K562 (cell line): ENCODE measurements at regions not wholly inside any gene's neighbourhood (a gene's known extent, or its start where the extent isn't known, plus 50 kb on each side); places are given as distances from the start of the nearest gene placed in this dataset.

Experiments
- CTCF ChIP-seq, 3 experiments: IDR thresholded peaks in 2 of 3; conservative IDR thresholded peaks in 1 of 3; 2 replicates each; pipeline ENCODE4 v1.5.1; 2011 to 2012; ENCODE audit warnings: low read length in 3 of 3, mild to moderate bottlenecking in 3 of 3, control low read depth in 2 of 3, improper control_type of control experiment in 1 of 3, inconsistent platforms in 1 of 3, low read depth in 1 of 3, mixed read lengths in 1 of 3, moderate library complexity in 1 of 3; ENCODE audit not compliant: insufficient read depth in 2 of 3
- FOXP1 ChIP-seq: sonication (generic); formaldehyde crosslinking; IDR thresholded peaks from 2 replicates; pipeline ENCODE4 v1.8.0; 2022; ENCODE audit warnings: mild to moderate bottlenecking, missing genetic modification reagents
- MLX ChIP-seq, 2 experiments: fragments of 450-650 bp in 1 of 2; sonication (generic) in 1 of 2; formaldehyde crosslinking; conservative IDR thresholded peaks; 2 replicates each; pipeline versions ENCODE4 v1.4.0 to v1.8.1; 2020 to 2022; ENCODE audit warnings: mild to moderate bottlenecking in 1 of 2, missing genetic modification reagents in 1 of 2
- MXD1 ChIP-seq: fragments of 250-450 bp; sonication (Bioruptor Pico); IDR thresholded peaks from 2 replicates; pipeline ENCODE4 v1.8.0; 2021; ENCODE audit warnings: borderline replicate concordance, mild to moderate bottlenecking, moderate library complexity; ENCODE audit not compliant: poor library complexity, severe bottlenecking
- MYC ChIP-seq, 2 experiments: fragments of 250-450 bp in 1 of 2; sonication (Bioruptor Pico) in 1 of 2; IDR thresholded peaks; 2 replicates each; pipeline versions ENCODE4 v1.5.1 to v1.6.1; 2012 to 2021; ENCODE audit warnings: low read depth in 2 of 2, borderline replicate concordance in 1 of 2, improper control_type of control experiment in 1 of 2, low read length in 1 of 2, mild to moderate bottlenecking in 1 of 2, moderate library complexity in 1 of 2
- NFE2L1 ChIP-seq: fragments of 450-650 bp; IDR thresholded peaks from 2 replicates; pipeline ENCODE4 v1.6.1; 2016; ENCODE audit warnings: missing genetic modification characterization, low read depth, mild to moderate bottlenecking, missing compliant biosample characterization, moderate library complexity, borderline replicate concordance
- PHF8 ChIP-seq: fragments of 200-600 bp; sonication (generic); IDR thresholded peaks from 2 replicates; pipeline ENCODE4 v1.6.1; 2012; ENCODE audit warnings: mixed run types, mild to moderate bottlenecking, inconsistent platforms, low read length, moderate library complexity, borderline replicate concordance
- TAF1 ChIP-seq: IDR thresholded peaks from 2 replicates; pipeline ENCODE4 v1.6.1; 2011; ENCODE audit warnings: mild to moderate bottlenecking, low read length, moderate library complexity; ENCODE audit not compliant: insufficient read depth, control insufficient read depth, severe bottlenecking; ENCODE audit errors: extremely low read depth
- THRAP3 ChIP-seq: fragments of 450-650 bp; IDR thresholded peaks from 2 replicates; pipeline ENCODE4 v1.6.1; 2016; ENCODE audit warnings: mild to moderate bottlenecking, inconsistent platforms, borderline replicate concordance
- ZNF507 ChIP-seq: conservative IDR thresholded peaks from 2 replicates; pipeline ENCODE4 v1.6.1; 2017; ENCODE audit warnings: missing genetic modification characterization, missing compliant biosample characterization
- ZNF639 ChIP-seq, 2 experiments: fragments of 200-800 bp in 1 of 2; sonication (Bioruptor generic) in 1 of 2; sonication (generic) in 1 of 2; formaldehyde crosslinking in 1 of 2; IDR thresholded peaks in 1 of 2; conservative IDR thresholded peaks in 1 of 2; 2 replicates each; pipeline versions ENCODE4 v1.5.0 to v1.6.1; 2016 to 2020; ENCODE audit warnings: missing compliant biosample characterization in 1 of 2, missing genetic modification characterization in 1 of 2, missing genetic modification reagents in 1 of 2
- ZNF740 ChIP-seq, 3 experiments: fragments of 200-800 bp in 1 of 3; sonication (Bioruptor generic) in 1 of 3; sonication (generic) in 1 of 3; formaldehyde crosslinking in 1 of 3; IDR thresholded peaks; 2 replicates each; pipeline versions ENCODE4 v1.6.1 to v1.8.0; 2016 to 2022; ENCODE audit warnings: mild to moderate bottlenecking in 2 of 3, missing compliant biosample characterization in 2 of 3, missing genetic modification characterization in 2 of 3, missing genetic modification reagents in 1 of 3
- TF ChIP-seq, protein P1 (sequence below), 2 experiments: fragments of 450-650 bp in 1 of 2; sonication (generic) in 1 of 2; formaldehyde crosslinking in 1 of 2; IDR thresholded peaks; 2 replicates each; pipeline versions ENCODE4 v1.7.1 to v1.9.0; 2016 to 2022; ENCODE audit warnings: inconsistent platforms in 1 of 2, mild to moderate bottlenecking in 1 of 2, missing genetic modification reagents in 1 of 2
- TF ChIP-seq, protein P2 (sequence below): fragments of 150-350 bp; IDR thresholded peaks from 2 replicates; pipeline ENCODE4 v1.6.1; 2014; ENCODE audit warnings: low read depth, mild to moderate bottlenecking, low read length, borderline replicate concordance

- TF ChIP-seq CTCF (IDR thresholded peaks at IDR 0.05 in 2 of 3, conservative IDR thresholded peaks at IDR 0.05 in 1 of 3; ENCODE audit: insufficient read depth in 2 of 3, low read depth in 1 of 3, low read length in 3 of 3), result no peak
- TF ChIP-seq MXD1 (CRISPR knock-in tag), result no peak
- no peak for TF ChIP-seq FOXP1 (CRISPR knock-in tag)
- no peak for TF ChIP-seq MLX (CRISPR knock-in tag; conservative IDR thresholded peaks at IDR 0.05)
- no peak for TF ChIP-seq PHF8
- TF ChIP-seq, protein P1, sequence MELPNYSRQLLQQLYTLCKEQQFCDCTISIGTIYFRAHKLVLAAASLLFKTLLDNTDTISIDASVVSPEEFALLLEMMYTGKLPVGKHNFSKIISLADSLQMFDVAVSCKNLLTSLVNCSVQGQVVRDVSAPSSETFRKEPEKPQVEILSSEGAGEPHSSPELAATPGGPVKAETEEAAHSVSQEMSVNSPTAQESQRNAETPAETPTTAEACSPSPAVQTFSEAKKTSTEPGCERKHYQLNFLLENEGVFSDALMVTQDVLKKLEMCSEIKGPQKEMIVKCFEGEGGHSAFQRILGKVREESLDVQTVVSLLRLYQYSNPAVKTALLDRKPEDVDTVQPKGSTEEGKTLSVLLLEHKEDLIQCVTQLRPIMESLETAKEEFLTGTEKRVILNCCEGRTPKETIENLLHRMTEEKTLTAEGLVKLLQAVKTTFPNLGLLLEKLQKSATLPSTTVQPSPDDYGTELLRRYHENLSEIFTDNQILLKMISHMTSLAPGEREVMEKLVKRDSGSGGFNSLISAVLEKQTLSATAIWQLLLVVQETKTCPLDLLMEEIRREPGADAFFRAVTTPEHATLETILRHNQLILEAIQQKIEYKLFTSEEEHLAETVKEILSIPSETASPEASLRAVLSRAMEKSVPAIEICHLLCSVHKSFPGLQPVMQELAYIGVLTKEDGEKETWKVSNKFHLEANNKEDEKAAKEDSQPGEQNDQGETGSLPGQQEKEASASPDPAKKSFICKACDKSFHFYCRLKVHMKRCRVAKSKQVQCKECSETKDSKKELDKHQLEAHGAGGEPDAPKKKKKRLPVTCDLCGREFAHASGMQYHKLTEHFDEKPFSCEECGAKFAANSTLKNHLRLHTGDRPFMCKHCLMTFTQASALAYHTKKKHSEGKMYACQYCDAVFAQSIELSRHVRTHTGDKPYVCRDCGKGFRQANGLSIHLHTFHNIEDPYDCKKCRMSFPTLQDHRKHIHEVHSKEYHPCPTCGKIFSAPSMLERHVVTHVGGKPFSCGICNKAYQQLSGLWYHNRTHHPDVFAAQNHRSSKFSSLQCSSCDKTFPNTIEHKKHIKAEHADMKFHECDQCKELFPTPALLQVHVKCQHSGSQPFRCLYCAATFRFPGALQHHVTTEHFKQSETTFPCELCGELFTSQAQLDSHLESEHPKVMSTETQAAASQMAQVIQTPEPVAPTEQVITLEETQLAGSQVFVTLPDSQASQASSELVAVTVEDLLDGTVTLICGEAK (IDR thresholded peaks at IDR 0.05), result no peak
- TF ChIP-seq, protein P1 (CRISPR knock-in tag; IDR thresholded peaks at IDR 0.05), result no peak
- no peak for TF ChIP-seq ZNF507 (tag)
- no peak for TF ChIP-seq THRAP3
- no peak for TF ChIP-seq ZNF639 (CRISPR knock-in tag; conservative IDR thresholded peaks at IDR 0.05 in 1 of 2, IDR thresholded peaks at IDR 0.05 in 1 of 2)
- no peak for TF ChIP-seq ZNF740 (CRISPR knock-in tag; IDR thresholded peaks at IDR 0.05)
- no peak for TF ChIP-seq ZNF740 (tag; IDR thresholded peaks at IDR 0.05)
- no peak for TF ChIP-seq TAF1
- TF ChIP-seq NFE2L1 (tag), result no peak
- TF ChIP-seq, protein P2, sequence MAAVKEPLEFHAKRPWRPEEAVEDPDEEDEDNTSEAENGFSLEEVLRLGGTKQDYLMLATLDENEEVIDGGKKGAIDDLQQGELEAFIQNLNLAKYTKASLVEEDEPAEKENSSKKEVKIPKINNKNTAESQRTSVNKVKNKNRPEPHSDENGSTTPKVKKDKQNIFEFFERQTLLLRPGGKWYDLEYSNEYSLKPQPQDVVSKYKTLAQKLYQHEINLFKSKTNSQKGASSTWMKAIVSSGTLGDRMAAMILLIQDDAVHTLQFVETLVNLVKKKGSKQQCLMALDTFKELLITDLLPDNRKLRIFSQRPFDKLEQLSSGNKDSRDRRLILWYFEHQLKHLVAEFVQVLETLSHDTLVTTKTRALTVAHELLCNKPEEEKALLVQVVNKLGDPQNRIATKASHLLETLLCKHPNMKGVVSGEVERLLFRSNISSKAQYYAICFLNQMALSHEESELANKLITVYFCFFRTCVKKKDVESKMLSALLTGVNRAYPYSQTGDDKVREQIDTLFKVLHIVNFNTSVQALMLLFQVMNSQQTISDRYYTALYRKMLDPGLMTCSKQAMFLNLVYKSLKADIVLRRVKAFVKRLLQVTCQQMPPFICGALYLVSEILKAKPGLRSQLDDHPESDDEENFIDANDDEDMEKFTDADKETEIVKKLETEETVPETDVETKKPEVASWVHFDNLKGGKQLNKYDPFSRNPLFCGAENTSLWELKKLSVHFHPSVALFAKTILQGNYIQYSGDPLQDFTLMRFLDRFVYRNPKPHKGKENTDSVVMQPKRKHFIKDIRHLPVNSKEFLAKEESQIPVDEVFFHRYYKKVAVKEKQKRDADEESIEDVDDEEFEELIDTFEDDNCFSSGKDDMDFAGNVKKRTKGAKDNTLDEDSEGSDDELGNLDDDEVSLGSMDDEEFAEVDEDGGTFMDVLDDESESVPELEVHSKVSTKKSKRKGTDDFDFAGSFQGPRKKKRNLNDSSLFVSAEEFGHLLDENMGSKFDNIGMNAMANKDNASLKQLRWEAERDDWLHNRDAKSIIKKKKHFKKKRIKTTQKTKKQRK, result no peak
- TF ChIP-seq MYC (IDR thresholded peaks at IDR 0.05; ENCODE audit: low read depth, low read length), result no peak
- no peak for TF ChIP-seq MYC (CRISPR knock-in tag; IDR thresholded peaks at IDR 0.05; ENCODE audit: borderline replicate concordance, low read depth)
Observed at GRCh38 chr7:3240826-3241430, 60.1 kb upstream of the SDK1 start.
